ENCODE measurements at regions not wholly inside any gene's neighbourhood (a gene's known extent, or its start where the extent isn't known, plus 50 kb on each side); places are given as distances from the start of the nearest gene placed in this dataset.

DNA sequence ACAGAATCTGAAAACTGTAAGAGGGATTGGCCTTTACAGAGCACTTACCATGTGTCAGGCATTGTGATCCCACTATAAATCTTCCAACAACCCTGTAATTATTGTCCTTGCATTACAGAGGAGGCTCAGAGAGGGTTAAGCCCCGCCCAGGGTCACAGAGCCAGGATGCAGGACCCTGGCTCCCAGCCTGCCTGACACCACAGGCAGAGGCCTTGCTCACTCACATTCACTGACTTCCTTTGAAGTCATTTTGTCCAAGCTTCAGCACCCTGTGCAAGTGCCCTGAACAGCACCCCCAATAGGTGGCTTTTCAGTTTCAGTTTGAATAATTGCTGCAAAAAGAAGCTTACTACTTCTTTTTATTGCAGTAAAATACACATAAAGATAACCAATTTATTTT, 256.8 kb upstream of the NFIA start:
- Histone ChIP-seq H3K27me3 (ENCODE audit: insufficient read depth, low read length, poor library complexity, severe bottlenecking) (no peaks in the 10 kb centered on the region), H3K9me3 (ENCODE audit: low read length) (no peaks in the 10 kb centered on the region), H3K36me3 (ENCODE audit: insufficient read depth, low read length) (no peaks in the 10 kb centered on the region), H3K4me1 (ENCODE audit: insufficient read depth, low read length) (no peaks in the 10 kb centered on the region), H3K4me3 (ENCODE audit: low read length) (no peak overlapping the region), H3K27ac (ENCODE audit: low read depth, low read length) (no peak overlapping the region)
- H3K36me3 Mint-ChIP-seq: no peaks in the 10 kb centered on the region
- H3K27ac Mint-ChIP-seq: no peak overlapping the region
- H3K4me1 Mint-ChIP-seq: no peaks in the 10 kb centered on the region
- ChIA-PET CTCF (no interaction called here), POLR2A (no interaction called here)
- no peak overlapping the region for H3K4me3 Mint-ChIP-seq
- DNase-seq: no peak
- H3K27me3 Mint-ChIP-seq: peaks cover 1 to 7% of the 10 kb centered on the region in 2 donors
- H3K9me3 Mint-ChIP-seq: peaks cover 2 to 7% (median 3%) of the 10 kb centered on the region in 5 donors

- Histone ChIP-seq H3K27me3 (ENCODE audit: insufficient read depth, low read length, poor library complexity, severe bottlenecking) (no peaks in the 10 kb centered on the region), H3K4me3 (ENCODE audit: low read length) (no peak overlapping the region), H3K36me3 (ENCODE audit: insufficient read depth, low read length) (no peaks in the 10 kb centered on the region), H3K4me1 (ENCODE audit: insufficient read depth, low read length) (no peaks in the 10 kb centered on the region), H3K27ac (ENCODE audit: low read depth, low read length) (no peak overlapping the region), H3K9me3 (ENCODE audit: low read length) (no peaks in the 10 kb centered on the region)
- no peaks in the 10 kb centered on the region for H3K36me3 Mint-ChIP-seq
- no peak for DNase-seq
- CTCF ChIA-PET: no interaction called here
- H3K27ac Mint-ChIP-seq: no peak overlapping the region
- POLR2A ChIA-PET: no interaction called here
- peaks cover 1 to 4% of the 10 kb centered on the region in 2 donors for H3K27me3 Mint-ChIP-seq
- no peaks in the 10 kb centered on the region for H3K4me1 Mint-ChIP-seq
- H3K9me3 Mint-ChIP-seq: peaks cover 2 to 7% (median 3%) of the 10 kb centered on the region in 5 donors
- H3K4me3 Mint-ChIP-seq: no peak overlapping the region
Observed at GRCh38 chr1:60823151-60823550, 259.2 kb upstream of the NFIA start.

GRCh38 chr1:60822252-60822651, 260.1 kb upstream of the NFIA start:
- Mint-ChIP-seq H3K4me3 (no peak overlapping the region), H3K27me3 (peaks cover 1 to 7% of the 10 kb centered on the region in 2 donors), H3K27ac (no peak overlapping the region), H3K9me3 (peaks cover 0 to 7% (median 2%) of the 10 kb centered on the region in 5 donors), H3K4me1 (no peaks in the 10 kb centered on the region), H3K36me3 (no peaks in the 10 kb centered on the region)
- no peaks in the 10 kb centered on the region for H3K9me3 ChIP-seq (ENCODE audit: low read length)
- DNase-seq: no peak
- H3K27ac ChIP-seq (ENCODE audit: low read depth, low read length): no peak overlapping the region
- ChIA-PET CTCF (no interaction called here), POLR2A (no interaction called here)
- no peaks in the 10 kb centered on the region for H3K4me1 ChIP-seq (ENCODE audit: insufficient read depth, low read length)
- H3K36me3 ChIP-seq (ENCODE audit: insufficient read depth, low read length): no peaks in the 10 kb centered on the region
- no peak overlapping the region for H3K4me3 ChIP-seq (ENCODE audit: low read length)
- H3K27me3 ChIP-seq (ENCODE audit: insufficient read depth, low read length, poor library complexity, severe bottlenecking): no peaks in the 10 kb centered on the region

GRCh38 chr1:60821156-60821555, 261.2 kb upstream of the NFIA start:
- Mint-ChIP-seq H3K4me1 (no peaks in the 10 kb centered on the region), H3K27me3 (peaks cover 1 to 7% of the 10 kb centered on the region in 2 donors), H3K27ac (no peak overlapping the region), H3K4me3 (no peak overlapping the region), H3K9me3 (peaks cover 0 to 2% (median 0%) of the 10 kb centered on the region in 5 donors), H3K36me3 (no peaks in the 10 kb centered on the region)
- DNase-seq: no peak
- ChIA-PET POLR2A (no interaction called here), CTCF (no interaction called here)
- Histone ChIP-seq H3K27me3 (ENCODE audit: insufficient read depth, low read length, poor library complexity, severe bottlenecking) (no peaks in the 10 kb centered on the region), H3K27ac (ENCODE audit: low read depth, low read length) (no peak overlapping the region), H3K4me1 (ENCODE audit: insufficient read depth, low read length) (no peaks in the 10 kb centered on the region), H3K4me3 (ENCODE audit: low read length) (no peak overlapping the region), H3K9me3 (ENCODE audit: low read length) (no peaks in the 10 kb centered on the region), H3K36me3 (ENCODE audit: insufficient read depth, low read length) (no peaks in the 10 kb centered on the region)

- ChIA-PET POLR2A (no interaction called here), CTCF (no interaction called here)
- Mint-ChIP-seq H3K9me3 (peaks cover 0 to 2% (median 0%) of the 10 kb centered on the region in 5 donors), H3K4me3 (no peak overlapping the region), H3K27ac (no peak overlapping the region), H3K36me3 (no peaks in the 10 kb centered on the region), H3K27me3 (peaks cover 1 to 7% of the 10 kb centered on the region in 2 donors), H3K4me1 (no peaks in the 10 kb centered on the region)
- Histone ChIP-seq H3K4me1 (ENCODE audit: insufficient read depth, low read length) (no peaks in the 10 kb centered on the region), H3K4me3 (ENCODE audit: low read length) (no peak overlapping the region), H3K9me3 (ENCODE audit: low read length) (no peaks in the 10 kb centered on the region), H3K36me3 (ENCODE audit: insufficient read depth, low read length) (no peaks in the 10 kb centered on the region), H3K27me3 (ENCODE audit: insufficient read depth, low read length, poor library complexity, severe bottlenecking) (no peaks in the 10 kb centered on the region), H3K27ac (ENCODE audit: low read depth, low read length) (no peak overlapping the region)
- DNase-seq: no peak
Observed at GRCh38 chr1:60818969-60819701, 263.2 kb upstream of the NFIA start.

DNA sequence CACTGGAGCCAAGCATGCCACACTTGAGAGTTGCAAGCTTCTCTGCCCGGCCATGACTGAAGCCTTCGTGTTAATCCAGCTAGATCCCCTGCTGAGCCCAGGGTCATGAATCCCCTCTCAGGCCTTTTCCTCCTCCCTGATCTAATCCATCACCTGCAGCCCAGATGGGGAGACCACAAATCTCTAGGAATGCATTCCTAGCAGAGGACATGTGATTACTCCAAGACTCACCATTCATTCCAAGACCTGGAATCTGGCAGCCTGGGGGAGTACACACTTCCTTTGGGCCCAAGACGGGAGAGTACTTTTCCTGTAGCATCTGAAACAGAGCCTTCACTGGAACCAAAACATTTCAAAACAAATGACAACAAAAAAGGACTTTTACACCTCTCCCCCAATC, 269.3 kb upstream of the NFIA start:
- no peaks in the 10 kb centered on the region for H3K4me1 Mint-ChIP-seq
- ChIA-PET CTCF (no interaction called here), POLR2A (no interaction called here)
- DNase-seq: no peak
- no peak overlapping the region for H3K27ac Mint-ChIP-seq
- peaks cover 7 to 11% of the 10 kb centered on the region in 2 donors for H3K27me3 Mint-ChIP-seq
- peaks cover 0 to 5% (median 0%) of the 10 kb centered on the region in 5 donors for H3K9me3 Mint-ChIP-seq
- no peak overlapping the region for H3K27ac ChIP-seq (ENCODE audit: low read depth, low read length)
- H3K27me3 ChIP-seq (ENCODE audit: insufficient read depth, low read length, poor library complexity, severe bottlenecking): no peaks in the 10 kb centered on the region
- H3K9me3 ChIP-seq (ENCODE audit: low read length): no peaks in the 10 kb centered on the region
- H3K36me3 Mint-ChIP-seq: no peaks in the 10 kb centered on the region
- H3K4me1 ChIP-seq (ENCODE audit: insufficient read depth, low read length): no peaks in the 10 kb centered on the region
- no peaks in the 10 kb centered on the region for H3K36me3 ChIP-seq (ENCODE audit: insufficient read depth, low read length)
- H3K4me3 Mint-ChIP-seq: no peak overlapping the region
- H3K4me3 ChIP-seq (ENCODE audit: low read length): no peak overlapping the region

- Mint-ChIP-seq H3K36me3 (no peaks in the 10 kb centered on the region), H3K27ac (peak overlapping the region in 1 of 8 donors; percentile 31), H3K27me3 (peaks cover 7 to 8% of the 10 kb centered on the region in 2 donors), H3K4me3 (no peak overlapping the region), H3K9me3 (peaks cover 3 to 18% (median 8%) of the 10 kb centered on the region in 5 donors), H3K4me1 (no peaks in the 10 kb centered on the region)
- no peak overlapping the region for H3K27ac ChIP-seq (ENCODE audit: low read depth, low read length)
- DNase-seq: no peak
- no peak overlapping the region for H3K4me3 ChIP-seq (ENCODE audit: low read length)
- no peaks in the 10 kb centered on the region for H3K4me1 ChIP-seq (ENCODE audit: insufficient read depth, low read length)
- no peaks in the 10 kb centered on the region for H3K36me3 ChIP-seq (ENCODE audit: insufficient read depth, low read length)
- H3K27me3 ChIP-seq (ENCODE audit: insufficient read depth, low read length, poor library complexity, severe bottlenecking): no peaks in the 10 kb centered on the region
- no peaks in the 10 kb centered on the region for H3K9me3 ChIP-seq (ENCODE audit: low read length)
- ChIA-PET POLR2A (no interaction called here), CTCF (no interaction called here)
Observed at GRCh38 chr1:60809204-60809980, 273.0 kb upstream of the NFIA start.

GRCh38 chr1:60808676-60809075, 273.7 kb upstream of the NFIA start:
- POLR2A ChIA-PET: no interaction called here
- Histone ChIP-seq H3K4me3 (ENCODE audit: low read length) (no peak overlapping the region), H3K4me1 (ENCODE audit: insufficient read depth, low read length) (no peaks in the 10 kb centered on the region), H3K9me3 (ENCODE audit: low read length) (no peaks in the 10 kb centered on the region), H3K27me3 (ENCODE audit: insufficient read depth, low read length, poor library complexity, severe bottlenecking) (no peaks in the 10 kb centered on the region), H3K27ac (ENCODE audit: low read depth, low read length) (no peak overlapping the region), H3K36me3 (ENCODE audit: insufficient read depth, low read length) (no peaks in the 10 kb centered on the region)
- H3K27ac Mint-ChIP-seq: no peak overlapping the region
- H3K4me3 Mint-ChIP-seq: no peak overlapping the region
- no peaks in the 10 kb centered on the region for H3K4me1 Mint-ChIP-seq
- no peak for DNase-seq
- no peaks in the 10 kb centered on the region for H3K36me3 Mint-ChIP-seq
- H3K9me3 Mint-ChIP-seq: peaks cover 3 to 18% (median 8%) of the 10 kb centered on the region in 5 donors
- peaks cover 7 to 8% of the 10 kb centered on the region in 2 donors for H3K27me3 Mint-ChIP-seq
- CTCF ChIA-PET: no interaction called here

Data from CD8-positive, alpha-beta memory T cell (primary cell).